Activated effector memory CD4-positive, alpha-beta T cell treated with anti-CD3 and anti-CD28 coated beads, Interleukin-2, amount 50 U/mL, for 16 hours (primary cell): ENCODE measurements at regions not wholly inside any gene's neighbourhood (a gene's known extent, or its start where the extent isn't known, plus 50 kb on each side); places are given as distances from the start of the nearest gene placed in this dataset.
"Not testable (repeated sequence)": the region's sequence is repeated elsewhere in the genome, so short reads cannot be mapped to it uniquely, and the experiment has no call there.

ENCODE experiments used
- DNase-seq: peaks from one replicate; pipeline ENCODE4 v3.0.0-alpha.2; 2020

- DNase-seq, result not testable (repeated sequence)
Measured at GRCh38 chr5:82532075-82532474, 253.9 kb upstream of the RPS23 start.

- no peak for DNase-seq
Measured at GRCh38 chr5:82526540-82526939, 248.4 kb upstream of the RPS23 start.

- no peak for DNase-seq
Measured at GRCh38 chr5:82525626-82526025, 247.5 kb upstream of the RPS23 start.

- no peak for DNase-seq
Measured at GRCh38 chr5:82523633-82524032, 245.5 kb upstream of the RPS23 start.

- DNase-seq, result no peak
Measured at GRCh38 chr5:82522897-82523296, 244.7 kb upstream of the RPS23 start.

- no peak for DNase-seq
Measured at GRCh38 chr5:82521431-82522051, 243.4 kb upstream of the RPS23 start.

- no peak for DNase-seq
Measured at GRCh38 chr5:82519558-82519957, 241.4 kb upstream of the RPS23 start.

GRCh38 chr5:82517544-82518075, 239.5 kb upstream of the RPS23 start:
- DNase-seq, result no peak

- no peak for DNase-seq
Measured at GRCh38 chr5:82513738-82514137, 235.6 kb upstream of the RPS23 start.

GRCh38 chr5:82512025-82512424, 233.9 kb upstream of the RPS23 start:
- no peak for DNase-seq

- no peak for DNase-seq
Measured at GRCh38 chr5:82511134-82511533, 233.0 kb upstream of the RPS23 start.

- DNase-seq, result no peak
Measured at GRCh38 chr5:82509762-82510161, 231.6 kb upstream of the RPS23 start.

- DNase-seq, result not testable (repeated sequence)
Measured at GRCh38 chr5:82506390-82506789, 228.2 kb upstream of the RPS23 start.

- no peak for DNase-seq
Measured at GRCh38 chr5:82499725-82500244, 221.6 kb upstream of the RPS23 start.

- no peak for DNase-seq
Measured at GRCh38 chr5:82497242-82497641, 219.1 kb upstream of the RPS23 start.

GRCh38 chr5:82494942-82495341, 216.8 kb upstream of the RPS23 start:
- DNase-seq, result no peak

GRCh38 chr5:82493221-82493620, 215.1 kb upstream of the RPS23 start:
- no peak for DNase-seq

GRCh38 chr5:82491397-82491796, 213.2 kb upstream of the RPS23 start:
- DNase-seq, result no peak

GRCh38 chr5:82489683-82490082, 211.5 kb upstream of the RPS23 start:
- no peak for DNase-seq

GRCh38 chr5:82487131-82487530, 209.0 kb upstream of the RPS23 start:
- DNase-seq, result no peak

GRCh38 chr5:82480331-82480730, 202.2 kb upstream of the RPS23 start:
- DNase-seq, result no peak

GRCh38 chr5:82476155-82476554, 198.0 kb upstream of the RPS23 start:
- DNase-seq, result no peak

GRCh38 chr5:82473262-82473661, 195.1 kb upstream of the RPS23 start:
- DNase-seq, result no peak

- no peak for DNase-seq
Measured at GRCh38 chr5:82470185-82470994, 192.2 kb upstream of the RPS23 start.
